ENCODE measurements at regions not wholly inside any gene's neighbourhood (a gene's known extent, or its start where the extent isn't known, plus 50 kb on each side); places are given as distances from the start of the nearest gene placed in this dataset.

DNA sequence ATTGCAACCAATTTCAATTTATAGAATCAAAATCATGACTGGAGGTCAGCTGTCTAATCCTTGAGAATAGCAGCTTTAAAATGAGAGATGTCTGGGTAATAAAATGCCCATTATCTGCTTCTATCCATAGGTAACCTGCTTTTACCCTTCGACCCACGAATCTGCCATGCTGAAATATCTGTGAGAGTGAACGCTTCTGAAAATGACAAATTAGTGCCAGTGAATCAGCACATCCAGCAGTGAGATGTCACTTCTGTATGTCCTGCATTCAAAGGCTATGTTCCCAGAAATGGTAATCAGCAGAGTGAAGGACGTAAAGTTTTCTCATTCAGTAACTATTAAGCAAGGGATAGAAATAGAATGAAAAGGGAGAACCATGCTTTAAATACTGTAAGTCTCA is 532.4 kb upstream of the ITGA1 start:
- TF ChIP-seq EZH2phosphoT487 (IDR thresholded peaks at IDR 0.05; ENCODE audit: borderline replicate concordance, low read depth) (no peak), FOXJ3 (CRISPR knock-in tag; IDR thresholded peaks at IDR 0.05) (no peak), NFIC (IDR thresholded peaks at IDR 0.05; ENCODE audit: borderline replicate concordance) (no peak), NRF1 (IDR thresholded peaks at IDR 0.05; ENCODE audit: low read depth, low read length) (no peak), POLR2AphosphoS5 (IDR thresholded peaks at IDR 0.05; ENCODE audit: low read depth, low read length) (no peak), GABPA (IDR thresholded peaks at IDR 0.05; ENCODE audit: low read depth) (no peak), SMC3 (IDR thresholded peaks at IDR 0.05; ENCODE audit: low read depth, low read length) (no peak), EP300 (IDR thresholded peaks at IDR 0.05; ENCODE audit: borderline replicate concordance in 1 of 2, low read depth in 1 of 2, low read length in 1 of 2) (no peak)
- TF ChIP-seq, protein P1, sequence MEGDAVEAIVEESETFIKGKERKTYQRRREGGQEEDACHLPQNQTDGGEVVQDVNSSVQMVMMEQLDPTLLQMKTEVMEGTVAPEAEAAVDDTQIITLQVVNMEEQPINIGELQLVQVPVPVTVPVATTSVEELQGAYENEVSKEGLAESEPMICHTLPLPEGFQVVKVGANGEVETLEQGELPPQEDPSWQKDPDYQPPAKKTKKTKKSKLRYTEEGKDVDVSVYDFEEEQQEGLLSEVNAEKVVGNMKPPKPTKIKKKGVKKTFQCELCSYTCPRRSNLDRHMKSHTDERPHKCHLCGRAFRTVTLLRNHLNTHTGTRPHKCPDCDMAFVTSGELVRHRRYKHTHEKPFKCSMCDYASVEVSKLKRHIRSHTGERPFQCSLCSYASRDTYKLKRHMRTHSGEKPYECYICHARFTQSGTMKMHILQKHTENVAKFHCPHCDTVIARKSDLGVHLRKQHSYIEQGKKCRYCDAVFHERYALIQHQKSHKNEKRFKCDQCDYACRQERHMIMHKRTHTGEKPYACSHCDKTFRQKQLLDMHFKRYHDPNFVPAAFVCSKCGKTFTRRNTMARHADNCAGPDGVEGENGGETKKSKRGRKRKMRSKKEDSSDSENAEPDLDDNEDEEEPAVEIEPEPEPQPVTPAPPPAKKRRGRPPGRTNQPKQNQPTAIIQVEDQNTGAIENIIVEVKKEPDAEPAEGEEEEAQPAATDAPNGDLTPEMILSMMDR (IDR thresholded peaks at IDR 0.05), result no peak
- TF ChIP-seq, protein P2, sequence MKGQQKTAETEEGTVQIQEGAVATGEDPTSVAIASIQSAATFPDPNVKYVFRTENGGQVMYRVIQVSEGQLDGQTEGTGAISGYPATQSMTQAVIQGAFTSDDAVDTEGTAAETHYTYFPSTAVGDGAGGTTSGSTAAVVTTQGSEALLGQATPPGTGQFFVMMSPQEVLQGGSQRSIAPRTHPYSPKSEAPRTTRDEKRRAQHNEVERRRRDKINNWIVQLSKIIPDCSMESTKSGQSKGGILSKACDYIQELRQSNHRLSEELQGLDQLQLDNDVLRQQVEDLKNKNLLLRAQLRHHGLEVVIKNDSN (IDR thresholded peaks at IDR 0.05; ENCODE audit: borderline replicate concordance, low read depth), result no peak
- TF ChIP-seq, protein P3, sequence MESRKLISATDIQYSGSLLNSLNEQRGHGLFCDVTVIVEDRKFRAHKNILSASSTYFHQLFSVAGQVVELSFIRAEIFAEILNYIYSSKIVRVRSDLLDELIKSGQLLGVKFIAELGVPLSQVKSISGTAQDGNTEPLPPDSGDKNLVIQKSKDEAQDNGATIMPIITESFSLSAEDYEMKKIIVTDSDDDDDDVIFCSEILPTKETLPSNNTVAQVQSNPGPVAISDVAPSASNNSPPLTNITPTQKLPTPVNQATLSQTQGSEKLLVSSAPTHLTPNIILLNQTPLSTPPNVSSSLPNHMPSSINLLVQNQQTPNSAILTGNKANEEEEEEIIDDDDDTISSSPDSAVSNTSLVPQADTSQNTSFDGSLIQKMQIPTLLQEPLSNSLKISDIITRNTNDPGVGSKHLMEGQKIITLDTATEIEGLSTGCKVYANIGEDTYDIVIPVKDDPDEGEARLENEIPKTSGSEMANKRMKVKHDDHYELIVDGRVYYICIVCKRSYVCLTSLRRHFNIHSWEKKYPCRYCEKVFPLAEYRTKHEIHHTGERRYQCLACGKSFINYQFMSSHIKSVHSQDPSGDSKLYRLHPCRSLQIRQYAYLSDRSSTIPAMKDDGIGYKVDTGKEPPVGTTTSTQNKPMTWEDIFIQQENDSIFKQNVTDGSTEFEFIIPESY (IDR thresholded peaks at IDR 0.05; ENCODE audit: borderline replicate concordance, low read depth), result no peak
- TF ChIP-seq, protein P4, sequence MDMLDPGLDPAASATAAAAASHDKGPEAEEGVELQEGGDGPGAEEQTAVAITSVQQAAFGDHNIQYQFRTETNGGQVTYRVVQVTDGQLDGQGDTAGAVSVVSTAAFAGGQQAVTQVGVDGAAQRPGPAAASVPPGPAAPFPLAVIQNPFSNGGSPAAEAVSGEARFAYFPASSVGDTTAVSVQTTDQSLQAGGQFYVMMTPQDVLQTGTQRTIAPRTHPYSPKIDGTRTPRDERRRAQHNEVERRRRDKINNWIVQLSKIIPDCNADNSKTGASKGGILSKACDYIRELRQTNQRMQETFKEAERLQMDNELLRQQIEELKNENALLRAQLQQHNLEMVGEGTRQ (IDR thresholded peaks at IDR 0.05; ENCODE audit: borderline replicate concordance, low read depth, low read length), result no peak
